Esophagus squamous epithelium (tissue), 4 donors: ENCODE measurements at regions not wholly inside any gene's neighbourhood (a gene's known extent, or its start where the extent isn't known, plus 50 kb on each side); places are given as distances from the start of the nearest gene placed in this dataset.

Experiments
- CTCF ChIP-seq, 6 experiments: fragments of 450-650 bp in 4 of 6; fragments of 200-600 bp in 2 of 6; sonication (generic) in 2 of 6; IDR thresholded peaks; one replicate each; pipeline ENCODE4 v1.5.1; 2016 to 2019; ENCODE audit warnings: antibody characterized with exemption in 6 of 6, mild to moderate bottlenecking in 4 of 6, moderate library complexity in 4 of 6
- POLR2A ChIP-seq, 4 donors: fragments of 450-650 bp; IDR thresholded peaks; one replicate each; pipeline ENCODE4 v1.6.1; 2017; ENCODE audit warnings: antibody characterized with exemption in 4 of 4, mild to moderate bottlenecking in 4 of 4, moderate library complexity in 3 of 4

GRCh38 chr21:19522381-19522780 is 1118.8 kb upstream of the TMPRSS15 start:
- no peak for TF ChIP-seq CTCF (IDR thresholded peaks at IDR 0.05)
- no peak for TF ChIP-seq POLR2A (IDR thresholded peaks at IDR 0.05)
